Loucy (cell line): ENCODE measurements at regions not wholly inside any gene's neighbourhood (a gene's known extent, or its start where the extent isn't known, plus 50 kb on each side); places are given as distances from the start of the nearest gene placed in this dataset.

ENCODE experiments used
- H2AFZ ChIP-seq: fragments of 200-600 bp; sonication (generic); 2 replicates; pipeline ENCODE4 v1.6.0; 2016; ENCODE audit warnings: antibody characterized with exemption, mild to moderate bottlenecking, low read length, moderate library complexity
- H3F3A ChIP-seq: fragments of 200-600 bp; 2 replicates; pipeline ENCODE4 v1.6.0; 2016; ENCODE audit warnings: antibody characterized with exemption, low read depth, mild to moderate bottlenecking
- H3K27me3 ChIP-seq: fragments of 200-600 bp; sonication (generic); 2 replicates; pipeline ENCODE4 v1.6.1; 2014; ENCODE audit warnings: low read length, mild to moderate bottlenecking; ENCODE audit not compliant: insufficient read depth, poor library complexity, severe bottlenecking
- H3K36me3 ChIP-seq: fragments of 200-600 bp; sonication (generic); 2 replicates; pipeline ENCODE4 v1.6.1; 2016; ENCODE audit warnings: low read length; ENCODE audit not compliant: insufficient read depth
- H3K4me1 ChIP-seq: fragments of 200-600 bp; sonication (generic); 2 replicates; pipeline ENCODE4 v1.5.1; 2014; ENCODE audit warnings: low read length, mild to moderate bottlenecking; ENCODE audit not compliant: insufficient read depth, poor library complexity, severe bottlenecking
- H3K4me2 ChIP-seq: fragments of 200-600 bp; sonication (generic); 2 replicates; pipeline ENCODE4 v1.6.0; 2014; ENCODE audit warnings: antibody characterized with exemption, low read length, low read depth, mild to moderate bottlenecking; ENCODE audit not compliant: poor library complexity, severe bottlenecking
- H3K4me3 ChIP-seq: fragments of 200-600 bp; sonication (generic); 2 replicates; pipeline ENCODE4 v1.5.1; 2014; ENCODE audit warnings: low read length, mild to moderate bottlenecking, mixed read lengths; ENCODE audit not compliant: poor library complexity, severe bottlenecking
- H3K79me2 ChIP-seq: fragments of 200-600 bp; sonication (generic); 2 replicates; pipeline ENCODE4 v1.6.1; 2014; ENCODE audit warnings: low read length; ENCODE audit not compliant: insufficient read depth
- H3K9ac ChIP-seq: fragments of 200-600 bp; sonication (generic); 2 replicates; pipeline ENCODE4 v1.6.0; 2014; ENCODE audit warnings: mild to moderate bottlenecking, low read depth, low read length, moderate library complexity; ENCODE audit not compliant: poor library complexity, severe bottlenecking
- H3K9me2 ChIP-seq: fragments of 200-600 bp; sonication (generic); replicated peaks from 2 replicates; pipeline ENCODE4 v1.6.1; 2016; ENCODE audit warnings: low read depth, low read length, mixed read lengths
- H3K9me3 ChIP-seq: fragments of 200-600 bp; sonication (generic); 2 replicates; pipeline ENCODE4 v1.6.1; 2014; ENCODE audit warnings: mild to moderate bottlenecking, antibody characterized with exemption, low read length, low read depth; ENCODE audit not compliant: insufficient read depth
- H4K20me1 ChIP-seq: fragments of 200-600 bp; sonication (generic); 2 replicates; pipeline ENCODE4 v1.6.0; 2014; ENCODE audit warnings: antibody characterized with exemption, low read length, mild to moderate bottlenecking; ENCODE audit not compliant: insufficient read depth, poor library complexity, severe bottlenecking
- CTCF ChIP-seq: fragments of 200-600 bp; sonication (generic); conservative IDR thresholded peaks from 2 replicates; pipeline ENCODE4 v1.5.1; 2014; ENCODE audit warnings: mild to moderate bottlenecking, antibody characterized with exemption, low read length
- EZH2phosphoT487 ChIP-seq: fragments of 200-600 bp; IDR thresholded peaks from 2 replicates; pipeline ENCODE4 v1.6.1; 2018; ENCODE audit warnings: antibody characterized with exemption, mild to moderate bottlenecking, moderate library complexity, borderline replicate concordance

GRCh38 chr10:2130705-2131305 lies 393.5 kb upstream of the ADARB2 start:
- Histone ChIP-seq H3F3A (no peaks in the 10 kb centered on the region), H3K4me3 (no peak overlapping the region), H3K79me2 (no peaks in the 10 kb centered on the region), H3K9ac (no peak overlapping the region), H4K20me1 (no peaks in the 10 kb centered on the region), H3K27me3 (no peaks in the 10 kb centered on the region), H3K36me3 (no peaks in the 10 kb centered on the region), H3K4me2 (no peak overlapping the region), H3K4me1 (no peaks in the 10 kb centered on the region), H2AFZ (no peak overlapping the region), H3K9me2 (no peaks in the 10 kb centered on the region), H3K9me3 (no peaks in the 10 kb centered on the region)
- TF ChIP-seq CTCF (no peak), EZH2phosphoT487 (no peak)

GRCh38 chr10:2128991-2129390 lies 391.7 kb upstream of the ADARB2 start:
- TF ChIP-seq EZH2phosphoT487 (no peak), CTCF (no peak)
- Histone ChIP-seq H3K4me2 (no peak overlapping the region), H2AFZ (no peak overlapping the region), H3K79me2 (no peaks in the 10 kb centered on the region), H3K9me2 (no peaks in the 10 kb centered on the region), H3K9me3 (no peaks in the 10 kb centered on the region), H4K20me1 (no peaks in the 10 kb centered on the region), H3K27me3 (no peaks in the 10 kb centered on the region), H3K36me3 (no peaks in the 10 kb centered on the region), H3F3A (no peaks in the 10 kb centered on the region), H3K4me1 (no peaks in the 10 kb centered on the region), H3K4me3 (no peak overlapping the region), H3K9ac (no peak overlapping the region)

GRCh38 chr10:2124135-2124534 lies 386.8 kb upstream of the ADARB2 start:
- no peaks in the 10 kb centered on the region for H3K9me3 ChIP-seq
- no peak overlapping the region for H3K9ac ChIP-seq
- no peaks in the 10 kb centered on the region for H3K9me2 ChIP-seq
- no peaks in the 10 kb centered on the region for H3K4me1 ChIP-seq
- no peaks in the 10 kb centered on the region for H3K79me2 ChIP-seq
- no peak overlapping the region for H3K4me3 ChIP-seq
- no peaks in the 10 kb centered on the region for H4K20me1 ChIP-seq
- no peak overlapping the region for H3K4me2 ChIP-seq
- H3K36me3 ChIP-seq, result no peaks in the 10 kb centered on the region
- H3K27me3 ChIP-seq, result no peaks in the 10 kb centered on the region
- TF ChIP-seq EZH2phosphoT487, result no peak
- no peak for TF ChIP-seq CTCF
- H2AFZ ChIP-seq, result no peak overlapping the region
- no peaks in the 10 kb centered on the region for H3F3A ChIP-seq
